B cell (primary cell): ENCODE measurements at regions not wholly inside any gene's neighbourhood (a gene's known extent, or its start where the extent isn't known, plus 50 kb on each side); places are given as distances from the start of the nearest gene placed in this dataset.

Experiments used
- ATAC-seq: fragments of 200-7000 bp; cut with Tn5 transposase; one replicate; pipeline ENCODE4 v1.10.0; 2021; ENCODE audit warnings: low read depth, mild to moderate bottlenecking, moderate number of reproducible peaks, moderate library complexity
- CTCF ChIA-PET: fragments of 350-600 bp; sonication (Branson Sonifier 250); formaldehyde crosslinking; loops from one replicate; lab custom pipeline; 2021; ENCODE audit warnings: antibody characterized with exemption, inconsistent platforms; lab: Charles Lee
- POLR2A ChIA-PET: fragments of 350-600 bp; sonication (Branson Sonifier 250); formaldehyde crosslinking; loops from one replicate; lab custom pipeline; 2021; ENCODE audit warnings: antibody characterized with exemption; lab: Charles Lee
- DNase-seq: peaks from one replicate; pipeline ENCODE4 v3.0.0; 2013
- H2AFZ ChIP-seq: 2 replicates; pipeline ENCODE4 v1.6.1; 2012; ENCODE audit warnings: mild to moderate bottlenecking, low read depth, low read length; ENCODE audit not compliant: insufficient read depth, poor library complexity, severe bottlenecking
- H3K27ac ChIP-seq, 2 donors: 1 replicate in 1 of 2; 2 replicates in 1 of 2; pipeline ENCODE4 v1.5.1; 2012 to 2013; ENCODE audit warnings: low read length in 2 of 2, mild to moderate bottlenecking in 2 of 2, moderate library complexity in 1 of 2
- H3K27me3 ChIP-seq, 4 experiments: fragments of 200-600 bp in 1 of 4; sonication (generic) in 1 of 4; replicated peaks in 1 of 4; 1 replicate in 2 of 4; 2 replicates in 2 of 4; pipeline versions ENCODE4 v1.6.1 to v1.7.0; 2013 to 2016; ENCODE audit warnings: low read length in 3 of 4, mild to moderate bottlenecking in 2 of 4, mixed read lengths in 1 of 4, moderate library complexity in 1 of 4; ENCODE audit not compliant: insufficient read depth in 4 of 4, control insufficient read depth in 3 of 4; ENCODE audit errors: control extremely low read depth in 1 of 4
- H3K36me3 ChIP-seq, 2 experiments: replicated peaks in 1 of 2; 1 replicate in 1 of 2; 2 replicates in 1 of 2; pipeline versions ENCODE4 v1.6.1 to v1.7.1; 2013; ENCODE audit warnings: low read length in 1 of 2; ENCODE audit not compliant: insufficient read depth in 2 of 2, control insufficient read depth in 1 of 2; ENCODE audit errors: control extremely low read depth in 1 of 2, extremely low read depth in 1 of 2
- H3K4me1 ChIP-seq, 2 donors: fragments of 200-600 bp in 1 of 2; sonication (generic) in 1 of 2; 1 replicate in 1 of 2; 2 replicates in 1 of 2; pipeline versions ENCODE4 v1.5.1 to v1.6.1; 2013 to 2017; ENCODE audit warnings: low read length in 2 of 2; ENCODE audit not compliant: control insufficient read depth in 2 of 2, insufficient read depth in 2 of 2
- H3K4me2 ChIP-seq: replicated peaks from 2 replicates; pipeline ENCODE3; 2012; ENCODE audit warnings: mild to moderate bottlenecking, low read depth, low read length; ENCODE audit not compliant: poor library complexity, severe bottlenecking
- H3K4me3 ChIP-seq, 5 experiments: fragments of 200-600 bp in 1 of 5; sonication (generic) in 1 of 5; 1 replicate in 3 of 5; 2 replicates in 2 of 5; pipeline versions ENCODE4 v1.5.1 to v1.7.0; 2011 to 2016; ENCODE audit warnings: low read length in 4 of 5, mild to moderate bottlenecking in 4 of 5, low read depth in 2 of 5, control low read depth in 1 of 5, moderate library complexity in 1 of 5; ENCODE audit not compliant: insufficient read depth in 1 of 5; ENCODE audit errors: control extremely low read depth in 1 of 5, extremely low read depth in 1 of 5
- H3K79me2 ChIP-seq: fragments of 200-600 bp; sonication (generic); one replicate; pipeline ENCODE4 v1.6.0; 2016; ENCODE audit warnings: low read length; ENCODE audit not compliant: control insufficient read depth, insufficient read depth
- H3K9ac ChIP-seq: fragments of 200-600 bp; sonication (generic); 2 replicates; pipeline ENCODE4 v1.6.1; 2017; ENCODE audit warnings: mild to moderate bottlenecking, low read length, moderate library complexity
- H3K9me3 ChIP-seq, 3 donors: one replicate each; pipeline versions ENCODE4 v1.6.1 to v1.7.1; 2013; ENCODE audit warnings: low read length in 2 of 3; ENCODE audit not compliant: control insufficient read depth in 2 of 3, insufficient read depth in 1 of 3; ENCODE audit errors: control extremely low read depth in 1 of 3
- H4K20me1 ChIP-seq: 2 replicates; pipeline ENCODE4 v1.6.0; 2012; ENCODE audit warnings: mild to moderate bottlenecking, low read length; ENCODE audit not compliant: insufficient read depth, control insufficient read depth, poor library complexity, severe bottlenecking
- H3K27ac Mint-ChIP-seq: one replicate; pipeline ENCODE4 v1.8.0; 2021; ENCODE audit warnings: mixed read lengths
- H3K27me3 Mint-ChIP-seq: one replicate; pipeline ENCODE4 v1.8.0; 2021; ENCODE audit warnings: mixed read lengths
- H3K4me1 Mint-ChIP-seq: one replicate; pipeline ENCODE4 v1.8.0; 2021; ENCODE audit warnings: mixed read lengths
- H3K4me3 Mint-ChIP-seq: one replicate; pipeline ENCODE4 v1.8.0; 2021; ENCODE audit warnings: mixed read lengths
- H3K9me3 Mint-ChIP-seq: one replicate; pipeline ENCODE4 v1.8.0; 2022; ENCODE audit warnings: mixed read lengths; ENCODE audit not compliant: insufficient read depth
- CTCF ChIP-seq: fragments of 200-600 bp; IDR thresholded peaks from one replicate; pipeline ENCODE4 v1.8.0; 2022; ENCODE audit warnings: antibody characterized with exemption, mild to moderate bottlenecking
- EZH2 ChIP-seq: IDR thresholded peaks from 2 replicates; pipeline ENCODE4 v1.6.1; 2012; ENCODE audit warnings: borderline replicate concordance, low read depth, mild to moderate bottlenecking, moderate library complexity, low read length; ENCODE audit not compliant: insufficient read depth, poor library complexity, severe bottlenecking
- WGBS: methylation state at CpG from one replicate; pipeline ENCODE4 v1.1.5; 2013; ENCODE audit warnings: missing lambda C conversion rate; ENCODE audit not compliant: insufficient coverage; 5-methylcytosine and 5-hydroxymethylcytosine counted together
- intact Hi-C: fragments of 100-400 bp; cut with micrococcal nuclease; formaldehyde crosslinking; loops from one replicate; pipeline ENCODE4 v1.10.0; 2022

GRCh38 chr4:133960975-133961374 lies 240.6 kb downstream of the PABPC4L start:
- Histone ChIP-seq H2AFZ (no peak overlapping the region), H3K9ac (no peak overlapping the region), H3K9me3 (peaks cover 0 to 12% (median 0%) of the 10 kb centered on the region in 3 donors), H3K4me3 (no peak overlapping the region), H3K79me2 (no peaks in the 10 kb centered on the region), H3K27me3 (no peaks in the 10 kb centered on the region), H3K36me3 (no peaks in the 10 kb centered on the region), H3K4me2 (no peak overlapping the region), H3K4me1 (no peaks in the 10 kb centered on the region), H4K20me1 (no peaks in the 10 kb centered on the region), H3K27ac (no peak overlapping the region)
- Mint-ChIP-seq H3K4me1 (no peaks in the 10 kb centered on the region), H3K27me3 (no peaks in the 10 kb centered on the region), H3K9me3 (peaks cover 12% of the 10 kb centered on the region), H3K4me3 (no peak overlapping the region), H3K27ac (no peak overlapping the region)
- DNase-seq (no peak), ATAC-seq (no peak)
- ChIA-PET POLR2A (no interaction called here), CTCF (no interaction called here)
- intact Hi-C loops: no loop called here
- no peak for TF ChIP-seq CTCF
- no peak for TF ChIP-seq EZH2
- 60% methylated on average over 2 of the region's 2 CpGs for WGBS

- no peaks in the 10 kb centered on the region for H3K79me2 ChIP-seq
- no peaks in the 10 kb centered on the region for H3K27me3 ChIP-seq
- no peak overlapping the region for H3K9ac ChIP-seq
- no peak for ATAC-seq
- Mint-ChIP-seq H3K27me3 (no peaks in the 10 kb centered on the region), H3K27ac (no peak overlapping the region), H3K4me1 (no peaks in the 10 kb centered on the region), H3K4me3 (no peak overlapping the region), H3K9me3 (peaks cover 4% of the 10 kb centered on the region)
- no peaks in the 10 kb centered on the region for H3K36me3 ChIP-seq
- intact Hi-C loops: no loop called here
- H3K4me1 ChIP-seq: no peaks in the 10 kb centered on the region
- H3K4me3 ChIP-seq: no peak overlapping the region
- H3K27ac ChIP-seq: no peak overlapping the region
- 80% methylated on average over 1 of the region's 1 CpG for WGBS
- no peak overlapping the region for H3K4me2 ChIP-seq
- ChIA-PET CTCF (no interaction called here), POLR2A (no interaction called here)
- no peaks in the 10 kb centered on the region for H4K20me1 ChIP-seq
- H2AFZ ChIP-seq: no peak overlapping the region
- no peak for TF ChIP-seq EZH2
- no peak for TF ChIP-seq CTCF
- peaks cover 0 to under 1% (median 0%) of the 10 kb centered on the region in 3 donors for H3K9me3 ChIP-seq
- DNase-seq: no peak
These were observed 258.5 kb downstream of the PABPC4L start for GRCh38 chr4:133943081-133943480.
